PC-3 (cell line): ENCODE measurements at regions not wholly inside any gene's neighbourhood (a gene's known extent, or its start where the extent isn't known, plus 50 kb on each side); places are given as distances from the start of the nearest gene placed in this dataset.

Experiments used
- ATAC-seq: fragments of 200-7000 bp; cut with Tn5 transposase; 2 replicates; pipeline ENCODE4 v1.9.1; 2020; ENCODE audit warnings: mild to moderate bottlenecking, moderate library complexity
- BruUV-seq: library from RNA; stranded (reverse); fragments of 400-500 nt; replicated peaks from 2 replicates; lab custom pipeline; 2021; lab: Mats Ljungman, UMichigan
- CTCF ChIA-PET: fragments of 300-600 bp; sonication (Branson Sonifier 250); formaldehyde crosslinking; loops from one replicate; lab custom pipeline; 2022; ENCODE audit warnings: antibody characterized with exemption; lab: Charles Lee
- POLR2A ChIA-PET: fragments of 300-600 bp; sonication (Branson Sonifier 250); formaldehyde crosslinking; loops from one replicate; lab custom pipeline; 2022; ENCODE audit warnings: antibody characterized with exemption; ENCODE audit not compliant: unreplicated experiment; lab: Charles Lee
- DNase-seq: peaks from one replicate; pipeline ENCODE4 v3.0.0-alpha.2; 2015
- H2AFZ ChIP-seq: fragments of 300-600 bp; sonication (generic); 2 replicates; pipeline ENCODE4 v1.6.0; 2016; ENCODE audit warnings: antibody characterized with exemption, low read length
- H3F3A ChIP-seq: fragments of 300-600 bp; sonication (generic); one replicate; pipeline ENCODE4 v1.6.0; 2017; ENCODE audit warnings: antibody characterized with exemption, low read length, control low read depth, mild to moderate bottlenecking; ENCODE audit not compliant: unreplicated experiment
- H3K27ac ChIP-seq: fragments of 300-600 bp; sonication (generic); 2 replicates; pipeline ENCODE4 v1.5.1; 2016; ENCODE audit warnings: mild to moderate bottlenecking, low read length
- H3K27me3 ChIP-seq: fragments of 300-600 bp; sonication (generic); 2 replicates; pipeline ENCODE4 v1.6.1; 2016; ENCODE audit warnings: low read length, mixed read lengths
- H3K36me3 ChIP-seq: fragments of 300-600 bp; sonication (generic); 2 replicates; pipeline ENCODE4 v1.6.1; 2016; ENCODE audit warnings: low read depth, mixed run types, low read length, mixed read lengths
- H3K4me1 ChIP-seq: fragments of 300-600 bp; sonication (generic); 2 replicates; pipeline ENCODE4 v1.5.1; 2016; ENCODE audit warnings: low read length; ENCODE audit not compliant: insufficient read depth
- H3K4me2 ChIP-seq: fragments of 300-600 bp; sonication (generic); 2 replicates; pipeline ENCODE4 v1.6.0; 2016; ENCODE audit warnings: low read length
- H3K4me3 ChIP-seq: fragments of 300-600 bp; sonication (generic); 2 replicates; pipeline ENCODE4 v1.5.1; 2016; ENCODE audit warnings: mild to moderate bottlenecking, low read length, mixed read lengths
- H3K79me2 ChIP-seq: fragments of 300-600 bp; sonication (generic); 2 replicates; pipeline ENCODE4 v1.6.1; 2017; ENCODE audit warnings: low read length, mixed read lengths
- H3K9ac ChIP-seq: fragments of 300-600 bp; sonication (generic); 2 replicates; pipeline ENCODE4 v1.6.0; 2016; ENCODE audit warnings: mild to moderate bottlenecking, low read length
- H3K9me2 ChIP-seq: fragments of 300-600 bp; sonication (generic); replicated peaks from 2 replicates; pipeline ENCODE4 v1.6.1; 2016; ENCODE audit warnings: mixed run types, low read length, mixed read lengths
- H3K9me3 ChIP-seq: fragments of 300-600 bp; sonication (generic); 2 replicates; pipeline ENCODE4 v1.6.1; 2016; ENCODE audit warnings: low read length, mixed read lengths
- H4K20me1 ChIP-seq: fragments of 300-600 bp; sonication (generic); 2 replicates; pipeline ENCODE4 v1.6.1; 2016; ENCODE audit warnings: low read length, mixed read lengths
- CTCF ChIP-seq: fragments of 300-600 bp; sonication (generic); conservative IDR thresholded peaks from 2 replicates; pipeline ENCODE4 v1.5.1; 2017; ENCODE audit warnings: antibody characterized with exemption, low read depth, mild to moderate bottlenecking, low read length
- EZH2 ChIP-seq: fragments of 300-600 bp; sonication (generic); IDR thresholded peaks from one replicate; pipeline ENCODE4 v1.6.1; 2017; ENCODE audit warnings: antibody characterized with exemption, mild to moderate bottlenecking, low read length; ENCODE audit not compliant: unreplicated experiment
- EZH2phosphoT487 ChIP-seq: fragments of 300-600 bp; sonication (generic); IDR thresholded peaks from 2 replicates; pipeline ENCODE4 v1.6.1; 2018; ENCODE audit warnings: mild to moderate bottlenecking, antibody characterized with exemption, low read length, borderline replicate concordance
- intact Hi-C: fragments of 100-400 bp; cut with micrococcal nuclease; formaldehyde crosslinking; loops from 2 replicates; pipeline ENCODE4 v1.9.0; 2023

GRCh38 chr7:51472873-51473272, 156.3 kb upstream of the COBL start:
- Histone ChIP-seq H2AFZ (no peak overlapping the region), H3K4me1 (no peaks in the 10 kb centered on the region), H3K4me2 (no peak overlapping the region), H3K36me3 (no peaks in the 10 kb centered on the region), H4K20me1 (no peaks in the 10 kb centered on the region), H3K9ac (no peak overlapping the region), H3K27me3 (peaks cover 29% of the 10 kb centered on the region), H3K9me2 (no peaks in the 10 kb centered on the region), H3K27ac (no peak overlapping the region), H3K9me3 (no peaks in the 10 kb centered on the region), H3K4me3 (no peak overlapping the region), H3K79me2 (no peaks in the 10 kb centered on the region), H3F3A (no peaks in the 10 kb centered on the region)
- no peak for TF ChIP-seq EZH2
- no peak for TF ChIP-seq CTCF
- no peak for TF ChIP-seq EZH2phosphoT487
- ChIA-PET POLR2A (no interaction called here), CTCF (no interaction called here)
- no TSS peak for BruUV-seq
- ATAC-seq (no peak), DNase-seq (no peak)
- intact Hi-C loops: no loop called here

GRCh38 chr7:51471981-51472296, 155.3 kb upstream of the COBL start:
- BruUV-seq: no TSS peak
- intact Hi-C loops: no loop called here

More at GRCh38 chr7:51471981-51472296, 155.3 kb upstream of the COBL start:
- Histone ChIP-seq H4K20me1 (no peaks in the 10 kb centered on the region), H3K9me3 (no peaks in the 10 kb centered on the region), H3K9me2 (no peaks in the 10 kb centered on the region), H3K4me2 (no peak overlapping the region), H3K27me3 (peaks cover 29% of the 10 kb centered on the region), H3K27ac (no peak overlapping the region), H3K79me2 (no peaks in the 10 kb centered on the region), H3K4me3 (no peak overlapping the region), H2AFZ (no peak overlapping the region), H3K9ac (no peak overlapping the region), H3F3A (no peaks in the 10 kb centered on the region), H3K36me3 (no peaks in the 10 kb centered on the region), H3K4me1 (no peaks in the 10 kb centered on the region)
- DNase-seq: no peak
- CTCF ChIA-PET: no interaction called here
- POLR2A ChIA-PET: no interaction called here
- ATAC-seq: no peak
- TF ChIP-seq CTCF (no peak), EZH2phosphoT487 (no peak), EZH2 (no peak)
